ENCODE measurements at regions not wholly inside any gene's neighbourhood (a gene's known extent, or its start where the extent isn't known, plus 50 kb on each side); places are given as distances from the start of the nearest gene placed in this dataset.

- TF ChIP-seq CTCF (optimal IDR thresholded peaks at IDR 0.05 in 1 of 3, IDR thresholded peaks at IDR 0.05 in 1 of 3, conservative IDR thresholded peaks at IDR 0.05 in 1 of 3; ENCODE audit: extremely low read depth in 1 of 3, insufficient read depth in 2 of 3, low read length in 3 of 3): no peak
- no peak for TF ChIP-seq EZH2 (IDR thresholded peaks at IDR 0.05; ENCODE audit: low read length)
Observed at GRCh38 chr2:13923823-13924222, 708.7 kb upstream of the LRATD1 start.
